Uterus (tissue), 2 donors: ENCODE measurements at regions not wholly inside any gene's neighbourhood (a gene's known extent, or its start where the extent isn't known, plus 50 kb on each side); places are given as distances from the start of the nearest gene placed in this dataset.

Experiments used
- CTCF ChIP-seq, 4 experiments: fragments of 200-600 bp in 2 of 4; fragments of 450-650 bp in 2 of 4; sonication (generic) in 2 of 4; IDR thresholded peaks; one replicate each; pipeline ENCODE4 v1.5.1; 2016 to 2019; ENCODE audit warnings: antibody characterized with exemption in 4 of 4, mild to moderate bottlenecking in 2 of 4, moderate library complexity in 1 of 4
- POLR2A ChIP-seq, 2 donors: fragments of 450-650 bp; IDR thresholded peaks; one replicate each; pipeline ENCODE4 v1.6.1; 2016; ENCODE audit warnings: antibody characterized with exemption in 2 of 2, mild to moderate bottlenecking in 1 of 2, moderate library complexity in 1 of 2

GRCh38 chr2:128982670-128983069, 664.0 kb upstream of the HS6ST1 start:
- TF ChIP-seq POLR2A (IDR thresholded peaks at IDR 0.05) (no peak), CTCF (IDR thresholded peaks at IDR 0.05) (no peak)
